D341Med (cell line): ENCODE measurements at regions not wholly inside any gene's neighbourhood (a gene's known extent, or its start where the extent isn't known, plus 50 kb on each side); places are given as distances from the start of the nearest gene placed in this dataset.

ENCODE experiments used
- DNase-seq: peaks from one replicate; pipeline ENCODE4 v3.0.0; 2012; ENCODE audit warnings: low spot score

DNA sequence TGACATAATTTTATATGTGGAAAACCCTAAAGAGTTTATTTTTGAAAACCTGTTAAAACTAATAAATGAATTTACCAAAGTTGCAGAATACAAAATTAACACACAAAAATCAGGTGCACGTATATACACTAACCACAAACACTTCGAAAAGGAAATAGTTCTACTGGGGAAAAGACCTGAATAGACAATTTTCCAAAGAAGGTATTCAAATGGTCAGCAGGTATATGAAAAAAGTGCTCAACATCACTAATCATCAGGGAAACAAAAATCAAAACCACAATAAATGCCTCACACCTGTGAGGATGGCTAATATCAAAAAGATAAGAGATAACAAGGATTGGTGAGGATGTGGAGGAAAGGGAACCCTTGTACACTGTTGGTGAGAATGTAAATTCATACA lies 110.6 kb downstream of the PXDC1 start:
- no peak for DNase-seq

DNA sequence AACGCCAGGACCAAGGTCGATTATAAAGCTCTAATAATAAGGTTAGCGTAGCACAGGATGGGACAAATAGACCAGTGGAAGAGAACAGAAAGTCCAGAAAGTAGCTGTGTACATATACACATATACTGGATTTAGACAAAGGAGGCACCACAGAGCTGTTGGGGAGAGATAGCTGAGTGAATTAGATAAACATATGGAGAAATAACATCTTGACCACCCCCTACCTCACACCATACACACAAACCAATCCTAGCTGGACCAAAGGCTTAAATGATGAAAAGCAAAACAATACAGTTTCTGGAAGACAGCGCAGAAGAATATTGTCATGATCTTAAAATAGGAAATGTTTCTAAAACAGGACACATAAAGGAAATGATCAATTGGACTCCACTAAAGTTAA lies 112.9 kb downstream of the PXDC1 start:
- no peak for DNase-seq

DNA sequence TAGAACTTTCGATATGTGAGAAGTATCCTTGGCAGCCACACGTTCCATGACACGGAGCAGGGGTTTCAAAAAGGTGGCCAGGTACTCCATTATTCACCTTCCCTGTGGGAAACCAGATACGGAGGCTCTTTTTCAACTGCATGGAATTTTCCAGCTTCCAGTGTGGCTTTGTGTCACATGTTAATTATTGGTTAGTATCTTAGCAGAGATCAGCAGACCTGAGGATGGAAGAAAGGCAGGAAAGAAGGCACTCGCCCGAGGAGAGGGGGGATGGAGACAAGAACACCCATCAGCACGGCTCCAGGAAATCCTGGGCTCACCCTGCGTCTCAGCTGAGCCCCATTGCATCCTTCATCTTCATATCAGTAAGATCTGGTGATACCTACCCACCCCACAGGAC lies 115.5 kb downstream of the PXDC1 start:
- DNase-seq: no peak

DNA sequence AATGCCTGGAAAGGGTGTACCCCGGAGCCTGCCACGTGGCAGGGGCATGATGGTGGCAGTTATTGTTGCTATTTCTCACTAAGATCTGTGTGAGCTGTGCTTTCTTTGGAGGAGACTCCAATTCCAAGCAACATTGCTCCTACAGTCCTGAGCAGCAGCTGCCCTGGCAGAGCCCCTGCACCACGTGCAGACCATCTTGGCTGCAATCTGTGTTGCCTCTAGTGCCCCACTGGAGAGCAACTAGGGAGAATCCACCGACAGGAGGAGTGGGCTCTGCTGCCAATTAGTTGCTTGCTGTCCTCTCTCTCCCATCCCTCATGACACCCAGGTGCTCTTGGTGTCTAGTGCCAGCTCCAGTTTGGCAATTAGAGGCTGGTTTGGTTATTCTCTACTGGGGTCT lies 116.0 kb downstream of the PXDC1 start:
- DNase-seq: no peak

DNA sequence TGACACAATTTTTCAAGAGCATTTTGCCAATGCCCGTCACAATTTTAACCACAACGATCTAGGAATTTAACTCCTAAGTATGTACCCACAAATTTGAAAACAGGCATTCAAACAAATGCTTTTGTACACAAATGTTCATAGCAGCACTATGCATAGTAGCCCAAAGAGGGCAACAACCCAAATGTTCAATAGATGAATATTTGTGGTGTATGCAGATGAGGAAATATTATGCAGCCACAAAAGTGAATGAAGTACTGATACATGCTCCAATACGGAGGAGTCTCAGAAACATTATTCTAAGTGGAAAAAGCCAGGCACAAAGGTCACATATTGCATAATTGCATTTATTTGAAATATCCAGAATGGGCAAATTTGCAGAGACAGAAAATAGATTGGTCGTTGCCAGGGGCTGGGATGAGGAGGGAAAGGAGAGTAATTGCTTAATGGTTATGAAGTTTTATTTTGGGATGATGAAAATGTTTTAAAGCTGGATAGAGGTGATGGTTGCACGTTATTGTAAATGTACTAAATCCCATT lies 117.2 kb downstream of the PXDC1 start:
- DNase-seq: no peak

DNA sequence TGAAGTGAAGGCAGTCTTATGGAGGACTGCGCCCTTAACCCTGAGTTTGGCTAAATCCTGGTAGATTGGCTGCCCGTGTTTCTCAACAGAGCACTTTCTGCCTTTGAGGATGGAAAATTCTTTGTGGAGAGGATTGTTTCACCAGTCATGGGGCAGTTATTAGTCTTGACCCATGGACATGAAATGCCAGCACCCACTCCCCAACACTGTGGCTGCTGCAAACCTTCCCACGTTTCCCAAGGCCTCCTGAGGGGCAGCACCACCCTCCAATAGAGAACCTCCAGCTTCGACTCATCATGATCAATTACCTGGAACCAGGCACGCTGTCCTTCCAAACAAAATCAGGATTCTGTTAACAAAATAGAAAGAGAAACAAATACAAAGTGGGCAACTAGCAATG lies 117.8 kb downstream of the PXDC1 start:
- no peak for DNase-seq

DNA sequence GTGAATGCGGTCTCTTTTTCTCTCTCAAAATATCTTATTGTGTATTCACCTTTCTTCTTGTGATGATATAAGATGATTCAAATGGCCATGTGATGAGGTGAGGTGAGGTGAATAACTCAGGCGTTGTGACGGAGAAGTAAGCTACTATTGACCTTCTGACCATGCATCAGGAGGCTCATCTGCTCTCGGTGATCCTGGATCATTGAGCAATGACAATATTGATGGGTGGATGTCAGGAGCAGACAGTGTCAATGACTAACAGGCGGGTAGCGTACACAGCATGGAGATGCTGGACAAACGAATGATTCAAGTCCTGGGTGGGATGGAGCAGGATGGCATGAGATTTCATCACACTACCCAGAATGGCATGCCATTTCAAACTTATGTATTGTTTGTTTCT lies 119.6 kb downstream of the PXDC1 start:
- no peak for DNase-seq

DNA sequence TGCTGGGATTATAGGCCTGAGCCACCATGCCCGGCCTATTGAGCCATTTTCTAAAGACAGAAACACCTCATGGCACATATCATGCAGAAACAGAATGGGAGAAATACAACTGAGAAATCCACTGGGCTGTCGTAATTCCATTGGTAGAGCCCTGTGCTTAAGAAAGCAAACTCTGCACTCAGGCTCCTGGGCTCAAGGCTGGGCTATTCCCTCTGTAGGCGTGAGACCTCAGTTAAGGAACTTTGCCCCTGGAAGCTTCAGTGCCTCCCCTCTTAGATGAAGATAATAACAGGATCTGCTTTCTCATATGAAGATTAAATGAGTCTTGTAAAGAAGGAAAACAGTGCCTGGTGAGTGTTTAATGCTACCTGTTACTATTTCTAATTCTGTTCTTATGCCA lies 120.3 kb downstream of the PXDC1 start:
- no peak for DNase-seq

DNA sequence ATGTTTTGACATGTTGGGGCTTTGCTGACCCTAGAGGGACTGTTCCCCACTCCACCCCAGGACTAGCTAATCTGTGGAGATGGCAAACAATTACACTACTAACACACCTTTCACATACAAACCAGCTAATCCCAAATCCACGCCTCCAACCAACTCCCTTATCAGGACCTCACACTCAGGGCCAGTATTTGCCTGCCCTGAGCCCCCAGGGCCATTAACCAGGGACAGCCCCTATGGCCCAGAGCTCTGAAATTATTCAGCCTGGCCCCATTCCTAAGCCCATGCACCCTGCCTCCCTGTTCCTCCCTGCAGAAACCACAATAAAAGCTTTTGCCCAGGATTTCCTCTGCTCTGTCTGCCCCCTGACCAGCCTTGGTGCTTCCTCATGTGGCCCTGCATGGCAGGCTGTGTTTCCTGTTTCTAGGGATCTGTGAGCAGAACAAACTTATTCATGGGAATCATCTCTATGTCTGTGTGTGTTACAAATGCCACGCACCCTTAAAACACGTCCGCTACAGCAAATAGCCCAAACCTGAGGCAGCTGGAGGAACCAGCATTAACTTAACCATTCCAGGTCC lies 121.2 kb downstream of the PXDC1 start:
- no peak for DNase-seq

DNA sequence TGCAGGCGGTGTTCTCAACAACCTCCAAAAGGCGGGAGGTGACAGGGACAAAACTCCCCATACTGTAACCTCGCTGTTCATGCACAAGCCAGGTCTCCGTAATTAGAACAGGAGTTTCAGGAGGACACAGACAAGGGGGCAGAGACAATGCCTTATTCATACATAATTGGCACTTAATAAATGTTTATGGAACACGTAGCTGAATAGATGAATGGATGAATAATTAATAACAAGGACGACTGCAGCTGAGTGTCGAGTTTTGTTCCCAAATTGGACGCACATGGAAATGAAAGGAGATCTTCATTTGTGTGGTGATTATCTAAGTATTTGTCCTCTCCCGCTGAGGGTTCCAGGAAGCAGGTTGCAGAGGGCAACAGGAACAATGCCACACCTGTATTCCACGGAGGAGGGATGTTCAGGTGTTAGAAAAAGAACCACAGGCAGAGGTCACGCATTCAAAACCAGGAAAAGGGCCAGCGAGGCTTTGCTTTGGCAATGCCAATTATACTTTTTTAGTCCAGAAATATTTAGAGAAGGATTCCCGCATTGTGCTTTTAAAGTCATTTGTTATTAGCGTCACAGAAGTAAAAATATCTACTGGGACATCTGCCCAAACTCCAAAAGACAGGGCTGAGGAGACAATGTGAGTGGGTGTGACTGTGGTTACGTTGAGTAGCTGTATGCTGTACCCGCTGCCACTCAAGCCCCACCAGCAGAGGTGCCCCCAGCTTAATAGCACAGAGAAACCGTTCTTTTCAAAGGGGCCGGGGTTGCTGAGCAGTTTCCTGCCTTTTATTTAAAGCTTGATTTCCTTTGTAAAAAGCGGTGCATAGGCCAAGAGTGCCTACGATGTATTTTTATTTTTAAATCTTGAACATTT lies 123.3 kb downstream of the PXDC1 start:
- DNase-seq: no peak

DNA sequence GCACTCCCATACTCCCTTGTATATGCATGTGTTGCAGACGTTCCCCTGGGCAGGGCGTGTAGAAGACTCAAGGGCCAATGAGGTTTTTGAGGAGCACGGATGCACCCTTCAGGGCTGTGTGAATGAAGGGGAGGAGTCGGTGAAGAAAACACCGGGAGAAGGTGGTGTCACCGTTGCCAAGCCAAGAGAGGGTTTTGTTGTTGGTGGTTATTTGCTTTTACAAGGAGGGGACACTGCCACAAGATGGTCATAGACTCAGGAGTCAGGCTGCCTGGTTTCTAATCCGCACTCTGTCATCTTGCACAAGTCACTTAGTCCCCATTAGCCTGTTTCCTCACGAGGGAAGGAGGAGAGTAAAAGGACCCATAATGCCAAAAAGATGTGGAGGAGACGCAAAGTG lies 124.0 kb downstream of the PXDC1 start:
- DNase-seq: no peak

DNA sequence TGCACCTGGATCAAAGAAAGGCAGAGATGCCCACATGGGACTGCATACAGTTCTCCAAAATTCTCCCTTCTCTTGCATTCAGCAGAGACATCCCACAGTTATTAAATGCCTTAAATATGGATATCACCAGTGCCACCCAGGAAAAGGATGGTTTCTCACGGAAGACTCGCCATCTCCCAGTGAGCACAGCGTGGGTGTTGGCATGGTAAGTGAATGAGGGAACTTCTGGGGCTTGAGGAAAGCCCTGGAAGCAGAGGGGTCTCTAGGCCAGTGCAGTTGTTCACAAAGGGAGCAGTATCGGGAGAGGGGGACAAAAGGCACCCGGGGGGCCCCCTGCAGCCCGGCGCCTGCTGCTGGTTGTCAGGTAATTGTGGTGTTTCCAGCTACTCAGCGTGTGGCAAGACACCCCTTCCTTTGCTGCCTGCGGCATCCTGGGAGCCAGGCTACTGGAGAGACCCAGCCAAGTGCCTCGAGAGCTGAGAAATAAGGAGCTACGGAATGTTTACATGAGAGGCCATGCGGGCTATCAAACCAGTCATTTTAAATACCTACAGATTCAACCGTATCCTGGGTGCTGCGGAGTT lies 125.4 kb downstream of the PXDC1 start:
- DNase-seq: no peak

DNA sequence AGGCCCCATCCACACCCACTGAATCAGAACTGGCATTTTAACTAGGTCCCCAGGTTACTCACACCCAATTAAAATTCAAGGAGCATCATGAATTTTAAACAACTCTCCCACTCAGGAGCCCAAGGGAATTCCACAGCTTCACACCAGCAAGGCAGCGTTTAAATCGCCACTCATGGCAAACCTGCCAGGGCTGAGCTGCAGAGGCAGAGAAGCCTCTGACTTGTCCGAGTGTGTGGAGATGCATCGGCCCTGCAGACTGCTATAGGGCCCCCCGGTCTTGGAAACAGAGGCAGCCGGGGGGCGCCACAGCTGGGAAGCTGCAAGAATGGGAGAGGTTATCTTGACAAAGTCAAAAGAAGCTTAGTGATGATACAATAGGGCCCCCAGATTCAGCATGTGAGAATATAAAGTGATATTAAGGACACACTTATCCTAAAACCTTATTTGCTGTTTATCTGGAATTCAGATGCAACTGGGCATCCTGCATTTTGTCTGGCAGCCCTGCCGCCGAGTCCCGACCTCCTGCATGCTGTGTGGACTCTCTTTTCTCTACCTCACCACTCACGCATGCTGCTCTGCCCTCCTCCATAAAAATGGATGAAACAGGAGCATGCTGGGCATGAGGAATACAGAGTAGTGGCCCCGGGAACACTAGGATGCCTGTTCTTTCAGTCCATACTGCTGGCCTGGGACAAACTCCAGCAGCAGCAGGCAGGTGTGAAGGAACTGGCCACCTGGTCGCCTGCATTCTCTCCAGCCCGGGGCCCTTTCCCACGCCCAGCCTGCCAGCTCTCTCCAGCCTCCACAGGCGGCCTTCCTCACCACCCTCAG lies 126.1 kb downstream of the PXDC1 start:
- no peak for DNase-seq

DNA sequence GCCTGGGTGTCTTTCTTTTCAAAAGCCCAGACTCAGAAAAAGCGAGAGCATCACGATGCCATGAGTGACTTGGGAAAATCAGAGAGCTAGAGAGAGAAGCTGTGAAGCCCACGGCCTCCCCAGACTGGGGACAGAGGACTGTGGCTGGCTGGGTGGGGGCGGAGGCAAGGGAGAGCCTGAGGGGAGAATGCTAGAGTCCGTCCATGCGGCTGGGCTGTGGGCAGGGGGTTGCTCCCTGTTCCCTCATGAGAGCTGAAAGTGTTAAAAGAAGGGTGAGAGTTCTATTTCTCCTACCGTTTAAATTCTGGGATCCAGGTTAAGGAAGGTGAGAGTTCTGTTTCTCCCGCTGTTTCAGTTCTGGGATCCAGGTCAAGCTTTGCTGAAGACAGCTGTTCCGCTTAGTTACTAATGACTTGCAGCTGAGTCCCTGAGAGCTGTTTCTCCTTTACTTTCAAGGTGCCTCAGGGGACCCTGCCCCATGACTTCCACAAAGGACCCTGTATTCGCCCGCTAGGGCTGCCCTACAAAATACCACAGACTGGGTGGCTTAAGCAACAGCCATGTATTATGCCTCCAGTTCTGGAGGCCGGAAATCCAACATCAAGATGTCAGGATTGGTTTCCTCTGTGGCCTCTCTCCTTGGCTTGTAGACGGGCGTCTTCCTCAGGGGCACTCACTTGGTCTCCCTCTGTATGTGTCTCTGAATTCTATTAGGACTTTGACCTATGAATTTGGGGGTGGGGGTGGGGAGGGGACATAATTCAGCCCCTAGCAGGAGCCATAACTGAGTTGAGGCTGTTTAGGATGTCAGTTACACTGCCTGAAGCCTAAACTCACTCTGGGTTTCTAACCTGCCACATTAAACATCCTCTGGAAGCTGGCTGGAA lies 127.0 kb downstream of the PXDC1 start:
- peak; percentile 35 for DNase-seq

DNA sequence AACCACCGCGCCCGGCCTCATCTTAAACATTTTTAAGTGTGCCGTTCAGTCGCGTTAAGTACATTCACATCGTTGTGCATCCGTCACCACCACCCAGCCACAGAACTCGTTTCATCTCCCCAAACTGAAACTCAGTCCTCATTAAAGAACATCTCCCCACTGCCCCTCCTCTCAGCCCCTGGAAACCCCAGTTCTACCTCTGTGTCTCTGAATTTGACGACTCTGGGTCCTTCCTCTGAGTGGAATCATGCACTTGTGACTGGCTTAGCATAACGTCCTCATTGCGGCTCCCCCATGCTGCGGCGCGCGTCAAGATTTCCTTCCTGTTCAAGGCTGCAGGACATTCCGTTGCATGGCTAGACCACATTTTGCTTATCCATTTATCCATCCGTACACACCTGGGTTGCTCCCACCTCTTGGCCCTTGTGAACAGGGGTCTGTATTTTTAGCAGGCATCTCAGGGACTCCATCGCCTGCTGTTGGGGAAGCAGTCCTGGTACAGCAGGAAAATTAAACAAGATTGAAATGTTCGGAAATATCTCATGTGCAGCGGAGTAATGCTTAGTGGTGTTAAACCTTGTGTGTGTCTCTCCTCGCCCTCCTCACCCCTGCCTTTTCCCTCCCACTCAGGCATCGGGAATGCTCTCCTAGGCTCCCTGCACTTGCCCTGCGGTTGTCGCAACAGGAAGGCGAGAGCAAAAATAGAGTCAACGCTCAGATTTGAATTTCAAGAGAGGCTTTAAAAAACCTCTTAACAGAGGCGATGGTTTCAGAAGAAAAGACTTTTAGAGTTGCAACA lies 127.9 kb downstream of the PXDC1 start:
- no peak for DNase-seq

DNA sequence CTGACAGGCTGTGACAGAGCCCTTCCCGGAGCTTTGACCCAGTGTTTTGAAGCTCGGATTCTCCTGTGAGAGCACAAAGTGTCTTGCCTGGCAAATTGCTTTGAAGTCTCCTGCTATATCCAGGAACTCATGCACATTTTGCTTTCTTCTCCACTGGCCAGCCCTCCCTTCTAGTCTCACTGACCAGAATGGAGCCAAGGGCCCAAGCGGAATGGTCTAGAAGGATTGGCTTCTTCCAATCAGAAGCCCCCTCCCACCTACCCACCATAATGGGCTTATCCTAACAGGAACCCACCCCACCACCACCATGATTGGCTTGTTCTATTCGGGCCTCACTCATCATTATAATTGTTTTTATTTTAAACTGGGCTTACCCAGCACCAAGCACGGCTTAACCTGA lies 130.1 kb downstream of the PXDC1 start:
- DNase-seq: no peak

DNA sequence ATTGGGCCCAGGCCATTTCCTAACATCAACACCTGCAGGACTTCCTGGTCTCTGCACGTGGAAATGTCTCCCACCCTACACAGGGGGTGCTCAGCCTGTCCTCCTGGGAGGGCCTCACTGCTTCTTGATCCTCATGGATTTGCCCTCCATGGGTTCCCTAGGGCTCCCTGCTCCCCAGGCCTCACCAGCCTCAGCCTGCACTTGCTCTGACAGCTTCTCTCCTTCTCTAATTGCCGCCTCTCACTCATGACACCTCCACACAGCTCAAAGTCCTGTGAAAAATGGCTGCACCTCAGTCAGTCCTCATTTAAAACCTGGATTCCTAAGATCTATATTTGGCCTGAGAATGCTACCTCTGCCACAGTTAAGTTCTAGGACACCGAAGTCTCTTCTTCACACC lies 130.6 kb downstream of the PXDC1 start:
- no peak for DNase-seq

DNA sequence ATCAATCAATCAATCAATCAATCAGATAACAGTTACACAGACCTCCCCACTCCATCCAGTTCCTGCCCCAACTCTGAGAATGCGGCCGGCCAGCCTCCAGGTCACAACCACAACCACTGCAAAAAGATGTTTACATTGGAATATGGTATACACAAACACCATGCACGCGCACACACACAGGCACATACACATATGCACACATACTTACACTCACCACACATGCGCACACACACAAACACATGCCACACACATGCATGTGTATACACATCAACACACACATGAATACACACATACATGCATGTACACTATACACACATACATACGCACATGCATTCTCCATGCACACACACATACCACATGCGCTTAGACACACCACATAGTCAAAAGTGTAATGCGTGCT lies 131.1 kb downstream of the PXDC1 start:
- no peak for DNase-seq

DNA sequence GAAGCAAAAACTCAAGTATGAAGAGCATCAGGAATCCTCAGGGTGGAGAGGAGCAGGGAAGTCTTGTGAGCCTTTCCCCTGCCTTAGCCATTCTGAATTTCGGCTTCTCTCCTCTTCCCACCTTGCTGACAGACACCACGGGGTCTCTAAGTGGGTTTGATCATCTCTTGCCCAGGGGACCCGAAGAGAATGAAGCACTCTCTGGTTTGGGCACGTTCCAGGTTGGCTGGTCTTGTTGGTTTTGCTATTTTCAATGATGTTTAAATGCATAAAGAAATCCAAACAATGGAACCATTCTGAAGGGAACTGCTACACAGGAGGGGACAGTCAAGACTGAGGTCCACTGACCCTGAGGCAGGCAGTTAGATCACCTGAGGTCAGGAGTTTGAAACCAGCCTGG lies 131.7 kb downstream of the PXDC1 start:
- DNase-seq: no peak

DNA sequence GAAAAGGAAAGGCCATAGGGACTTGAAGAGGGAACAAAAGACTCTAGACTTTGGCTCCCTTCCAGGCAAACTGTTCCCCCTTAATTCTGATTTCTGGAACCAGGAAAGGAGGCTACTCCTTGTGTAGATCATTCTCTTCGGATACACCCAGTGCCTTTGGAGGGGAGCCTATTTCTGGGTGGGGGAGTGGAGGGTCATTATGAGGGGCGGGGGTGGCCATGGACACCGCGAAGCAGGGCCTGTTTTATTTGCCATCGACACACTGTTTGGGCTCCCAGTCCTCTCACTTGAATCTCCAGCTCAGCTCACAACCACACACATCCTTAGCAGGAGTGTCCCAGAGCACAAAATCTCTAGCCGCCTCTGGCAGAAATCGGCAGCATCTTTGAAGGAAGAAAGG lies 132.3 kb downstream of the PXDC1 start:
- DNase-seq: peak; percentile 27

DNA sequence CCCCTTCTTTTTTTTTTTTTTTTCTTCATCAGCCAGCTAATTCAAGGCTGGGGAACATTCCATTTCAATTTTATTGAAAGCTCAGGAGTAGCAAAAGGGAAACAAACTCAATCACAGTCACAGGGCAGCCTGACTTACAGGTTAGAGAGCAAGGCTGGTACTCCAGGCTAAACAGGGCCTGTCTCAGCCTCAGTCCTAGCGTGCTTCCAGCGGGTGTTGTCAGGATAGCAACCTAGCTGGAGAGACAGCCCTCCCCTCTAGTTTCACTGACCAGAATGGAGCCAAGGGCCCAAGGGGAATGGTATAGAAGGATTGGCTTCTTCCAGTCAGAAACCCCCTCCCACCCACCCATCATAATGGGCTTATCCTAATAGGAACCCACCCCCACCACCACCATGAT lies 132.9 kb downstream of the PXDC1 start:
- DNase-seq: peak; percentile 25
